C4-2B (cell line): ENCODE measurements at regions not wholly inside any gene's neighbourhood (a gene's known extent, or its start where the extent isn't known, plus 50 kb on each side); places are given as distances from the start of the nearest gene placed in this dataset.

ENCODE experiments used
- ZFX ChIP-seq: fragments of 450-650 bp; IDR thresholded peaks from 2 replicates; pipeline ENCODE4 v1.6.1; 2017
- TF ChIP-seq, protein P1 (sequence below): fragments of 450-650 bp; conservative IDR thresholded peaks from 2 replicates; pipeline ENCODE4 v1.5.1; 2017; ENCODE audit warnings: mild to moderate bottlenecking

DNA sequence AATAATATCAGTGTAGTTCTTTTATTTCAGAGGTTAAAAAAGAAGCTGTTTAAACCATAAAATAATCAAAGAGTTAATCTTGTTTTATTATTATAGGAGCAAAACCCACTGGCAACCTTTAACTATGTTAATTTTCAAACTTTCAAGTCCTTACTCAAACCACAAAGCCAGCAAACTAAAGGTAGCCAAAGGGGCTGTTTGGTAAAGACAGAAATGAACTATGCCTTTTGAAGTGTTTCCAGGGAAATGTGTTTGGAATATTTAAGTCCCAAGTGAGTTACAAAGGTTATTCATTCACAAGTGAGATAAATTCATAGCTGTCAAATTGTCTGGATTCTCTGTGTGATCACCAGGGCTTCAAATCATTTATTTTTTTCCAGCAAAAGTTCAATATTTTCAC, 264.7 kb downstream of the MZT1 start:
- TF ChIP-seq, protein P1, sequence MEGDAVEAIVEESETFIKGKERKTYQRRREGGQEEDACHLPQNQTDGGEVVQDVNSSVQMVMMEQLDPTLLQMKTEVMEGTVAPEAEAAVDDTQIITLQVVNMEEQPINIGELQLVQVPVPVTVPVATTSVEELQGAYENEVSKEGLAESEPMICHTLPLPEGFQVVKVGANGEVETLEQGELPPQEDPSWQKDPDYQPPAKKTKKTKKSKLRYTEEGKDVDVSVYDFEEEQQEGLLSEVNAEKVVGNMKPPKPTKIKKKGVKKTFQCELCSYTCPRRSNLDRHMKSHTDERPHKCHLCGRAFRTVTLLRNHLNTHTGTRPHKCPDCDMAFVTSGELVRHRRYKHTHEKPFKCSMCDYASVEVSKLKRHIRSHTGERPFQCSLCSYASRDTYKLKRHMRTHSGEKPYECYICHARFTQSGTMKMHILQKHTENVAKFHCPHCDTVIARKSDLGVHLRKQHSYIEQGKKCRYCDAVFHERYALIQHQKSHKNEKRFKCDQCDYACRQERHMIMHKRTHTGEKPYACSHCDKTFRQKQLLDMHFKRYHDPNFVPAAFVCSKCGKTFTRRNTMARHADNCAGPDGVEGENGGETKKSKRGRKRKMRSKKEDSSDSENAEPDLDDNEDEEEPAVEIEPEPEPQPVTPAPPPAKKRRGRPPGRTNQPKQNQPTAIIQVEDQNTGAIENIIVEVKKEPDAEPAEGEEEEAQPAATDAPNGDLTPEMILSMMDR = no peak
- TF ChIP-seq ZFX = no peak
